ENCODE measurements at regions not wholly inside any gene's neighbourhood (a gene's known extent, or its start where the extent isn't known, plus 50 kb on each side); places are given as distances from the start of the nearest gene placed in this dataset.

- no peak for DNase-seq (ENCODE audit: low spot score)
- Histone ChIP-seq H2BK15ac (ENCODE audit: low read length) (no peak overlapping the region), H3K23ac (ENCODE audit: low read depth, low read length, poor library complexity) (no peak overlapping the region), H4K91ac (ENCODE audit: low read depth, low read length, poor library complexity) (no peak overlapping the region), H2BK12ac (ENCODE audit: low read length) (no peak overlapping the region), H3K18ac (ENCODE audit: low read length) (no peak overlapping the region), H3K9me3 (replicated peaks in 1 of 2; ENCODE audit: control insufficient read depth in 2 of 2, insufficient read depth in 1 of 2, low read depth in 1 of 2, low read length in 2 of 2) (no peaks in the 10 kb centered on the region), H2BK5ac (ENCODE audit: low read length) (no peak overlapping the region), H2AFZ (ENCODE audit: low read length) (no peak overlapping the region), H3K4me2 (ENCODE audit: insufficient read depth, low read length, poor library complexity, severe bottlenecking) (no peak overlapping the region), H2BK120ac (ENCODE audit: low read depth, low read length) (no peak overlapping the region), H3K27me3 (ENCODE audit: control insufficient read depth in 3 of 3, insufficient read depth in 3 of 3, low read depth in 1 of 3, low read length in 3 of 3) (no peaks in the 10 kb centered on the region), H3K79me1 (ENCODE audit: low read depth, low read length) (peaks cover 1% of the 10 kb centered on the region), H3K4me3 (ENCODE audit: low read length in 2 of 2) (no peak overlapping the region), H2AK5ac (ENCODE audit: low read depth, low read length) (no peak overlapping the region), H3K9ac (ENCODE audit: low read depth, low read length, poor library complexity) (no peak overlapping the region), H3K4ac (ENCODE audit: low read length) (no peak overlapping the region), H3K27ac (replicated peaks; ENCODE audit: low read length) (no peak overlapping the region), H3K14ac (ENCODE audit: low read length) (no peak overlapping the region), H4K8ac (ENCODE audit: low read depth, low read length) (no peak overlapping the region), H3K4me1 (ENCODE audit: control insufficient read depth in 2 of 2, insufficient read depth in 1 of 2, low read depth in 1 of 2, low read length in 2 of 2) (peaks cover 2 to 5% of the 10 kb centered on the region in 2 donors), H3K36me3 (replicated peaks in 1 of 2; ENCODE audit: control insufficient read depth in 2 of 2, insufficient read depth in 2 of 2, low read length in 2 of 2) (no peaks in the 10 kb centered on the region)
- WGBS, 2 donors (ENCODE audit: extremely low coverage in 2 of 2, insufficient read length in 2 of 2, insufficient replicate concordance in 1 of 2) = no CpG with 5 or more reads among the region's 1 CpG
Observed at GRCh38 chr3:124043023-124043422, 51.1 kb upstream of the ROPN1 start.

GRCh38 chr3:124044956-124045355 lies 53.0 kb upstream of the ROPN1 start:
- Histone ChIP-seq H3K4me3 (ENCODE audit: low read length in 2 of 2) (no peak overlapping the region), H4K91ac (ENCODE audit: low read depth, low read length, poor library complexity) (no peak overlapping the region), H4K8ac (ENCODE audit: low read depth, low read length) (no peak overlapping the region), H3K9me3 (replicated peaks in 1 of 2; ENCODE audit: control insufficient read depth in 2 of 2, insufficient read depth in 1 of 2, low read depth in 1 of 2, low read length in 2 of 2) (no peaks in the 10 kb centered on the region), H3K27me3 (ENCODE audit: control insufficient read depth in 3 of 3, insufficient read depth in 3 of 3, low read depth in 1 of 3, low read length in 3 of 3) (no peaks in the 10 kb centered on the region), H2BK15ac (ENCODE audit: low read length) (no peak overlapping the region), H2AFZ (ENCODE audit: low read length) (no peak overlapping the region), H2AK5ac (ENCODE audit: low read depth, low read length) (no peak overlapping the region), H3K23ac (ENCODE audit: low read depth, low read length, poor library complexity) (no peak overlapping the region), H2BK5ac (ENCODE audit: low read length) (no peak overlapping the region), H3K14ac (ENCODE audit: low read length) (no peak overlapping the region), H3K27ac (replicated peaks; ENCODE audit: low read length) (no peak overlapping the region), H3K18ac (ENCODE audit: low read length) (no peak overlapping the region), H3K79me1 (ENCODE audit: low read depth, low read length) (peaks cover 1% of the 10 kb centered on the region), H3K4ac (ENCODE audit: low read length) (no peak overlapping the region), H3K9ac (ENCODE audit: low read depth, low read length, poor library complexity) (no peak overlapping the region), H3K4me1 (ENCODE audit: control insufficient read depth in 2 of 2, insufficient read depth in 1 of 2, low read depth in 1 of 2, low read length in 2 of 2) (peaks cover 2 to 5% of the 10 kb centered on the region in 2 donors), H3K4me2 (ENCODE audit: insufficient read depth, low read length, poor library complexity, severe bottlenecking) (no peak overlapping the region), H2BK120ac (ENCODE audit: low read depth, low read length) (no peak overlapping the region), H3K36me3 (replicated peaks in 1 of 2; ENCODE audit: control insufficient read depth in 2 of 2, insufficient read depth in 2 of 2, low read length in 2 of 2) (no peaks in the 10 kb centered on the region), H2BK12ac (ENCODE audit: low read length) (no peak overlapping the region)
- WGBS, 2 donors (ENCODE audit: extremely low coverage in 2 of 2, insufficient read length in 2 of 2, insufficient replicate concordance in 1 of 2) = no CpG with 5 or more reads among the region's 3 CpGs
- no peak for DNase-seq (ENCODE audit: low spot score)

DNA sequence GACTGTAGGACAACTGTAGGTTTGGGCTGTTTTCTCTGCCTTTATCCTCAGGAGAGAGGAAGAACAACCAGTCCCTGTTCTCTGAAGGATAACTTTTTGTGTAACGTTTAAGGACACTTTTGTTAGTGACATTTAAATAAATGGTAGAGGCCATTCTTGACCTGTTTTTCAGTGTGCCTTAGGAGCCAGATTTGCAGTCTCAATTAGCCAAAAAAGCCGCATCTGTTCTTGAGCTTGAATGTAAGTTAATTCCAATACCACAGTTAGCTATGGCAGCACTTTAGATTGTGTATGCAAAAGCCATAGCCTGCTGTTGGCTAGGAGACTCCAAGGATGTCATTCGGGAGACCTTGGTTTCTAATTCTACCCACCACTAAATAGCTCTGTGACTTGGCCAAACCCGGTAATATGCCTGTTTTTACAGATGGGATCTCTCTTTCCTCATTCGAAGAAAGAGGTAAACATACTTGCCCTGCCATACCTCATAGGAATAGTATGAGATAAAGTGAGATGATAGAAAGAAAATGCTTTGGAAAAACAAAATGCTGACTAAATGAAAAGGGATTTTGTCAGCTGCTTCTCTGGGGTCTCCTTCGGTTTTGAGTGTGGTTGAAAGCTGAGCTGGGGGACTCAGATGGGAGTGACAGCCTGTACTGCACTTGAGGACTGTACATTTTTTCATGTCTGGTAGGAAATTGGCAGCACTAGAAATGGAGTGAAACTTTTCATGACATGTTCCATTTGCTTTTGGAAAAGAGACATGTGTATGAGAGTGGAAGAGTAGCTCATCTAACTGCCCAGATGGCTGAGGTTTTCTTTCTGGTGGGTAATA lies 57.3 kb upstream of the ROPN1 start:
- no CpG with 5 or more reads among the region's 6 CpGs for whole genome bisulfite sequencing, 2 donors (ENCODE audit: extremely low coverage in 2 of 2, insufficient read length in 2 of 2, insufficient replicate concordance in 1 of 2)
- Histone ChIP-seq H3K9ac (ENCODE audit: low read depth, low read length, poor library complexity) (no peak overlapping the region), H2AK5ac (ENCODE audit: low read depth, low read length) (no peak overlapping the region), H3K23ac (ENCODE audit: low read depth, low read length, poor library complexity) (no peak overlapping the region), H3K4me3 (ENCODE audit: low read length in 2 of 2) (no peak overlapping the region), H3K4ac (ENCODE audit: low read length) (no peak overlapping the region), H2BK15ac (ENCODE audit: low read length) (no peak overlapping the region), H4K8ac (ENCODE audit: low read depth, low read length) (no peak overlapping the region), H3K79me1 (ENCODE audit: low read depth, low read length) (no peaks in the 10 kb centered on the region), H2BK120ac (ENCODE audit: low read depth, low read length) (no peak overlapping the region), H4K91ac (ENCODE audit: low read depth, low read length, poor library complexity) (no peak overlapping the region), H3K27ac (replicated peaks; ENCODE audit: low read length) (no peak overlapping the region), H3K14ac (ENCODE audit: low read length) (no peak overlapping the region), H3K4me2 (ENCODE audit: insufficient read depth, low read length, poor library complexity, severe bottlenecking) (no peak overlapping the region), H3K18ac (ENCODE audit: low read length) (no peak overlapping the region), H3K4me1 (ENCODE audit: control insufficient read depth in 2 of 2, insufficient read depth in 1 of 2, low read depth in 1 of 2, low read length in 2 of 2) (no peaks in the 10 kb centered on the region), H2BK5ac (ENCODE audit: low read length) (no peak overlapping the region), H3K9me3 (replicated peaks in 1 of 2; ENCODE audit: control insufficient read depth in 2 of 2, insufficient read depth in 1 of 2, low read depth in 1 of 2, low read length in 2 of 2) (no peaks in the 10 kb centered on the region), H2BK12ac (ENCODE audit: low read length) (no peak overlapping the region), H3K36me3 (replicated peaks in 1 of 2; ENCODE audit: control insufficient read depth in 2 of 2, insufficient read depth in 2 of 2, low read length in 2 of 2) (no peaks in the 10 kb centered on the region), H3K27me3 (ENCODE audit: control insufficient read depth in 3 of 3, insufficient read depth in 3 of 3, low read depth in 1 of 3, low read length in 3 of 3) (no peaks in the 10 kb centered on the region), H2AFZ (ENCODE audit: low read length) (no peak overlapping the region)
- DNase-seq (ENCODE audit: low spot score) = no peak

GRCh38 chr3:124051636-124052035 lies 59.7 kb upstream of the ROPN1 start:
- Histone ChIP-seq H3K4me2 (ENCODE audit: insufficient read depth, low read length, poor library complexity, severe bottlenecking) (no peak overlapping the region), H3K4ac (ENCODE audit: low read length) (no peak overlapping the region), H2AFZ (ENCODE audit: low read length) (no peak overlapping the region), H3K23ac (ENCODE audit: low read depth, low read length, poor library complexity) (no peak overlapping the region), H4K8ac (ENCODE audit: low read depth, low read length) (no peak overlapping the region), H3K27me3 (ENCODE audit: control insufficient read depth in 3 of 3, insufficient read depth in 3 of 3, low read depth in 1 of 3, low read length in 3 of 3) (no peaks in the 10 kb centered on the region), H3K18ac (ENCODE audit: low read length) (no peak overlapping the region), H3K4me1 (ENCODE audit: control insufficient read depth in 2 of 2, insufficient read depth in 1 of 2, low read depth in 1 of 2, low read length in 2 of 2) (peaks cover 0 to 5% of the 10 kb centered on the region in 2 donors), H3K4me3 (ENCODE audit: low read length in 2 of 2) (no peak overlapping the region), H3K9me3 (replicated peaks in 1 of 2; ENCODE audit: control insufficient read depth in 2 of 2, insufficient read depth in 1 of 2, low read depth in 1 of 2, low read length in 2 of 2) (no peaks in the 10 kb centered on the region), H2BK12ac (ENCODE audit: low read length) (no peak overlapping the region), H3K9ac (ENCODE audit: low read depth, low read length, poor library complexity) (no peak overlapping the region), H2BK5ac (ENCODE audit: low read length) (no peak overlapping the region), H3K27ac (replicated peaks; ENCODE audit: low read length) (no peak overlapping the region), H3K36me3 (replicated peaks in 1 of 2; ENCODE audit: control insufficient read depth in 2 of 2, insufficient read depth in 2 of 2, low read length in 2 of 2) (no peaks in the 10 kb centered on the region), H3K79me1 (ENCODE audit: low read depth, low read length) (no peaks in the 10 kb centered on the region), H3K14ac (ENCODE audit: low read length) (no peak overlapping the region), H2BK15ac (ENCODE audit: low read length) (no peak overlapping the region), H2AK5ac (ENCODE audit: low read depth, low read length) (no peak overlapping the region), H4K91ac (ENCODE audit: low read depth, low read length, poor library complexity) (no peak overlapping the region), H2BK120ac (ENCODE audit: low read depth, low read length) (no peak overlapping the region)
- no CpG with 5 or more reads among the region's 6 CpGs for WGBS, 2 donors (ENCODE audit: extremely low coverage in 2 of 2, insufficient read length in 2 of 2, insufficient replicate concordance in 1 of 2)
- DNase-seq (ENCODE audit: low spot score) = no peak

Measured in neuronal stem cell (in vitro differentiated cells).